ENCODE measurements at regions not wholly inside any gene's neighbourhood (a gene's known extent, or its start where the extent isn't known, plus 50 kb on each side); places are given as distances from the start of the nearest gene placed in this dataset.

DNA sequence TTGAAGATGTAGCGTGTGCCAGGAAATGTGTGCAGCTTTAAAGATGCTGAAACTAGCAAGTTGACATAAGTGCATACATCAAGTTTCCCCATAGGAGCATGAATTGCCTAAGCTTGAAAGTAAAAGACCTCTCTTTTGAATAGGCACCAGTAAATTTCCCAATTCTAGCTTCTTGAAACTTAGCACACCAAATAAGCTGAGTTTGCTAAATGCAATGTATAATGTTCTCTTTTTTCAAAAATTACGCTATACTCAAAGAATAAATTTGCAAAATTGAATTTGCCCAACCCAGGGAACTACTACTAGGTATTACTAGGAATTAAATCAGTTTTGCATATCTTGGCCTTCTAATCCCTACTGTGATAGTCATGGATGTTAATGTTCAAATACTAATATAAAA lies 923.9 kb upstream of the LCORL start:
- no peak for DNase-seq (ENCODE audit: low spot score)

DNA sequence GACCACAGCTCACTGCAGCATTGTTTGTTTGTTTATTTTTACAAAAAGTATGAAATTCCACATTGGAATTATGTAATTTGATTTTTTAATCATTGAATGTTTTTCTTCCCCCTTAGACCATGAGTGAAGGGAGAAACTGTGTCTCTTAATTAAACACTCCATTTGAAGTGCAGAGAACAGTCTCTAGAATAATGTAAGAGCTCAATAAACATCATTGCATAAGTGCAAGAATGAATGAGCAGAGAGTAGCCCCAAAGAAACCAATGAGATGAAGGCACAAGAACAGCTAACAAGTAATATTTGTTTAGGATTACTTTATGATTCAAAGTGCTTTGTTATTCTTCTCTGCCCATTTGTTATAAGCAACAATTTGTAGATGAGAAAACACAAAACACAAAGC lies 921.3 kb upstream of the LCORL start:
- DNase-seq (ENCODE audit: low spot score) = no peak

DNA sequence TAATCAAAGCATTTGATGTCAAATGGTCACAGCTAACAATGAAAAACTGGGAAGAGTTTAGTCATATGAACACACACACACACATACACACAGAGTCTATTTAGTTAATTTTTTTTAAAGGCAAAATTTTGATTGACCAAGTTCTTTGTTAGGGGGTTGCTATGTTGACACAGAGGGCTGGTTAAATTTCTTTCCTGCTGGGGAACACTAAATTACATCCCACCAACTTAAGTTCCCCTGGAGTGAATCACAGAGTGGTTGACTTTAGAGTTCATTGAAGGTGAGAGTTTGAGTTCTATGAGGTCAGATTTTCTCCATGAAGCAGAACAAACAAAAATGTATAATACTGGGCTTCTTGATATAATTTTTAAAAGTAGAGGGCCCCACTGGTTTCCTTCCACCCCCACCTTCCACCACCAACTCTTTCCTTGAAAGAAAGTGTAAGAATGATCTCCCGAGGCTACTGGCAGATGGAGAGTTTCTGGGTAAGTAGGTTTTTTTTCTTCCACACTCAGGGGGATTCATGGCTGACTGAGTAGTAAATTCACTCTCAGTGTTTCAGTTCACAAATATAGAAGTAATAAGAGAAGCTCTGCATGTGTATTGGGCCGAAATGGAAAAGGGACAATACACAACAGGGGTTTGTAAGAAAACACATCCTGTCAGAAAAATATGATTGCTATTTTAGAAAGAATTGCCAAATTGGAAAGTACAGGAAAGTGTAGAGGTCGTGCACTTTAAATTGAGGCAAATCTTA lies 917.0 kb upstream of the LCORL start:
- no peak for DNase-seq (ENCODE audit: low spot score)

DNA sequence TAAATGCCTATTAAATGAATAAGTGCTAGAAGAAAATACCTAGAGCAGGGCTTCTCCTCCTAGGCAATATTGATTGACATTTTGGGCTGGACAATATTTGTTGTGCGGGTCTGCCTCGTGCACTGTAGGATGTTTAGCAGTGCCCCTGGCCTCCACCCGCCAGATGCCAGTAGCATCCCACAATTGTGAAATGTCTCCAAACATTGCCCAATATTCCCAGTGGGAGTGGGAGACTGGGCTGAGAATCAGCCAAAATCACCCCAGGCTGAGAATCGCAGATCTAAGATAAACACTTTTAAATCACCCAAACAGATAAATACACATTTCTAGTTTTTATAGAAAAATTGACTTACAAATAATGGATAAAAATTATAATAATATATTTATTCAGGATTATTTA lies 916.2 kb upstream of the LCORL start:
- DNase-seq (ENCODE audit: low spot score) = no peak

DNA sequence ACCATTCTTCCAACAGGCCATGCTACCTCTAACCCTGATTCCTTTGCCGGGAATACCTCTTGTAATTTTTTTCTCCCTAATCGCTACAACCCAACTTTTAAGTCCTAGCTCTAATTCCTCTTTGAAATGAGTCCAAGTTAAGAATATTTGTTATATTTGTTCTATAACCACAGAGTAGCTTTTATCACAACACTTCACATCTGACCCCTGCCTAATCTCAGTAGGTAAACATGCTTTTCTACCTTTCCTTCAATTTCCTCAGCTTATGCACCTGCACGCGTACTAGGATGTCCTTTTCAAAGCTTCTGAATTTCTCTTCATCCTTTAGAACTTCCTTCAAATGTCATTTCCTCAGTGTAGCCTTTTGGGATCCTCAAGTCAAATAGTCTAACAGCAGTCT lies 915.5 kb upstream of the LCORL start:
- no peak for DNase-seq (ENCODE audit: low spot score)

DNA sequence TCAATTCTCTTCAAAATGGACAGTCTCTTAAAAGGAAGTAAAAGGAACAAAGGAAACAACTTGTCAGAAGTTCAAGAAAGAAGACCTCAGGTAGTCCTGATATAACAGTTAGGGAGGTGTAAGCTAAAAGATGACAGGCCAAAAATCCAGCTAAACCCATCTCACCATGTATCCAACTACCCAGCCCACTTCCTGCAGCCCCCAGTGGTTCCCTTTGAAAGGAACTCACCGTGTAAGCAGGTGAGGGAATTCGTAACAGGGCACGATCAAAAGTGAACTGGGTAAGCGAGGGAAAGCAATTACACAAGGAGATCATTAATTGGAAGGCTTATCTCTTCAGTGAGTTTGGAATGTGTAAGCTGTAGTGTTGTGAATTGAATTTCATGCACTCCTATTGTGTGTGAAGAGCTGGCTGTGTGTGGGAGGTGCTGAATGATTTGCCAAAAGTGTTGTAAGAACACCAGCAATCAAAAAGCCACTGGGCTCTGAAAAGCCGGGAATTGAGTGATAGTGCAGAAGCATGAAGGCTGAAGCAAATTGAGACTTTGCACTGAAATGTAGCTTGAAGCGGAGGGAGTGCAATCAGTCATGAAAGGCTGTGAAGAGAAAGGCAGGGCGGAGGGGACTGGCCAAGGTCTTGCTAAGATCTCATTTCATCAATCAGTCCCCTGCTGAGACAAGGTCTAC lies 914.2 kb upstream of the LCORL start:
- DNase-seq (ENCODE audit: low spot score) = no peak

DNA sequence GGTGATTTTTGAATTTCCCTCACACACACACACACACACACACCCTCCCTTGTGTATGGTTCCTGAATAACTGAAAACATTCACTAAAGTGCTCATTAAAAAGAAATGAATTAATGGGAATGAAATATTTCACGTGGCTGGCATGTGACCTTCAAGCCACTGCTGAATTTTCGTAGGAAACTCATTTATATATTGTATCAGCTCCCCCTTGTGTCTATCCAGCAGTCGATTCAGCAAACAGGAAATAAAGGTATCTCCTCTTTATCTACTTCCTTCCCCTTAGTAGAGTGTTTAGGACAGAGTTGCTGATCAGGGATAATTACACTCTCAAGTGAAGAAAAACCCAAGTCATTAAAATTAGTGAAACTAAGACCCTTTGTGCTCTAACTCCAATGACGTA lies 912.6 kb upstream of the LCORL start:
- DNase-seq (ENCODE audit: low spot score) = no peak

DNA sequence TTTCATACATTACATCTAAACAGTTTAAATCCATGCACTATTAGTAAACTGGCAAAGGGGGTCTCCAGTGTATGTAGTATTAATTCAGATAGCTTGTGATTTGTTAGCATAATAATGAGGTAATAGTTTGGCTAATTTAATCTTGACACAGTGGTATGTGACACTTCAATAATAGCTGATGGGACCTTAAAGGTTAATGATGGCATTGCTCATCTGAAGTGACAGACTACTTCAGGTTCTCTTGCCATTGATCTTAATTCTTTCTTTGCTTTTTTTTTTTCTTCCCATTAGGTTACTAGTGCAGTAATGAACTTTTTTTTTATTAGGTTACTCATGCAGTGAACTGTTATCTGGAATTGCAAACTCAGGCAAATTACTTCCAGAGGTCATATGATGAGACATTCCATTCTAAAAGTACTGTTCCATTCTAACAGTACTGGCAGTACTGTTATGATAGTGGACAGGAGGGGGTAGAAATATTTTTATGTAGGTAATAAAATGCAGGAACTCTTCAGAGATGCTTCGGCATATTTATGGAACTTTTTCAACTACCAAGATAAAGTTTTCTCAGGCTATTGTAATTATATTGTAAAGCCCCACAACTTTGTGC lies 911.3 kb upstream of the LCORL start:
- DNase-seq (ENCODE audit: low spot score) = no peak

DNA sequence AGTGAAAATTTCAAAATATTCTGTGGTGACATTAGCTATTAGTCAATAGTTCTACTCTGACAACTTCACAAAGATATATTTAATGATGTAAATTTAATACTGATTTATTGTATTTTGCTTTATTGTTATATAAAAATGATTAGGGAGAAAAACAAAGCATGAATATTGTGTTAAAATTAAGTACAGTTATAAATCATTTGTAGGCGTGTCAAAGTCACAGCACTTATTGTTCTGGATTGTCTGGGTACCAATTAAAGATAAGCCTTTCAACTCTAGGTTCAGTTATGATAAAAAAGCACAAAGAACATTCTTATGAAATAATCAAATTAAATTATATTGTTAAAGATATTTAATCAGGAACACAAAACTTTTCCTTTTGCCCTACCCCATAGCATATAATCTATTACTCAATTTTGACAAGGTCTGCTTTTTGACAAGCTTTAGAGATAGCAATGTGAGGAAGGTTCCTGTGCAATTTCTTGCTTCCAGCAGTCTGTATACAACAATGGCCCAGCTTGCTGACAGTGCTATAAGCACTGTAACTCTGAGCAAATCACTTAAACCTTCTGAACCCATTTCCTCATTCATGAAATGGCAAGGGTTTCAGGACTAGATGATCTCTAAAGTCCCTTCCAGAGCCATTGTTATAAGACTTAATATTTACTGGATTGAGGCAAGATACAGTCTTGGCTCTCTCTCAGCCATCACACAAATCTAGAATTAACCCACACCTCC lies 910.3 kb upstream of the LCORL start:
- no peak for DNase-seq (ENCODE audit: low spot score)

DNA sequence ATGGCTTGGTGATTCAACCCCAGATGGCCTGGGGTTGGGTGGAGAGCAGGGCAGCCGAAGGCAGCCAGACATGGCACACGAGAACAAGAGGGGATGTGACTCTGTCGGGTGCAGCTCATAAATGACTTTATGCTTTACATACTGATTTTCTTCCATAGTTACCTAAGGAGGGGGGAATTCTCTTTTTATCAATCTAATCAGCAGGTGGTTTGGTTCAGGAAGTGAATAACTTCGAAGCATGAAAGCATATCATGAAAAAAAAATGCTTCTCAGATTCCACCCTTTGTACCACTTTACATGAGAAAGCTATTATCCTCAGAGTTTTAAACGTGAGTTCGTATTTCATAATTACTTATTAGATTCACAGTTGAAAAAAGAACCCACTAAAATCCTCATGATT lies 908.9 kb upstream of the LCORL start:
- DNase-seq (ENCODE audit: low spot score) = no peak

DNA sequence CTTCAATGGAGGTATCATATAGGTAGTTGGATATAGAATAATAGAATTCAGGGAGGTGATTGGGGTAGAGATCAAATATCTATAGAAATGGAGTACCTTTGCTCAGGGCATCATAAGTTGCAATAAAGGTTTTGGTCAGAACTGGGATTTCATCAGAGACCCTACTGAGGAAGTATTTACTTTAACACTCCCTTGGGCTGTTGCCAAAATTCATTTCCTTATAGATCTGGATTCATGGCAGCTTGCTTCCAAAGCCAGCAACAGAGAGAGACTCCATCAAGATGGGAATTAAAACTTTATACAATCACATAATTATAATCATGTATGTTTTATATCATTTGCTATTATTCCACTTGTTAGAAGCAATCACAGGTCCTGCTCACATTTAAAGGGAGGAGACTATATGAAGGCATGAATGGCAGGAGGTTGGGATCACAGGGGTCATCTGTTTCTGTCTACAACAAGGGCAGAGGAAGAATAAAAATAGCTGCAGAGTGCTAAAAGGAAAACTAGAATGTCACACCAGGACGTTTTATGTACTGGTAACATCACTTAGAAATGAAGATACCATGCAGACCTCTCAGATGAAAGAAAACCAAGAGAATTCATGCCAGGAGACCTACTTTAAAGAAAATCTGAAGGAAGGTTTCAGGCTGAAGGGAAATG lies 902.1 kb upstream of the LCORL start:
- DNase-seq (ENCODE audit: low spot score) = no peak

DNA sequence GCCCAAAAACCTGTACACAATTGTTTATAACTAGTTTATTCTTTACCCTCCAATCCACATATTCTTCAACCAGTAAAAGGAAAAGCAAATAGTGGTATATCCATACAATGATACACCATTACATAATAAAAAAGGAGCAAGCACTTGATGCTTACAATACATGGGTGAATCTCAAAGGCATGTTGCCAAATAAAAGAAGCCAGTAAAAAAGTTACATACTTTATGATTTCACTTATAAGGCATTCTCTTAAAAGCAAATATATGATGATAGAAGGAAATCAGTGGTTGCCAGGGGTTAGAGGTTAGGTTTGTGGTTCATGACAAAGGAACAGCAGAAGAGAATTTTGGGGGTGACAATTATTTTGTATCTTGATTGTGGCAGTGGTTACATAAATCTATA lies 896.1 kb upstream of the LCORL start:
- DNase-seq (ENCODE audit: low spot score) = no peak

DNA sequence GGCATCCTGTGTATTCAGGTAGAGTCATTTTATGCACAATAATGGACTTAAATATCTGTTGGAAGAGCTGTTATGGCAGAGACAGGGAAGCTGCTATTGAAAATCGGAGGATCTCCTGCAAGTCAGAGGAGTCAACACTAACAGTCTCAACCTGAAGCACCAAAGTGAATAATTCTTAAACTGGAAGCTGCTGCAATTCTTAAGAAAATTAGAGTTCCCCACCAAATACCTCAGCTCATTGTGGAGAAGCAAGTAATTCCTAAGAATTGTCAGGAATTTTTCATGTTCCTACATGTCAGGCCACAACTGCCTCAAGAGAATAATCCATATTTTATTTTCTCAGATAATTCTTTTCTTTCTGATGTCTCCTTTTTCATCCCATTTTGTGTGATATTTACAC lies 892.6 kb upstream of the LCORL start:
- no peak for DNase-seq (ENCODE audit: low spot score)

DNA sequence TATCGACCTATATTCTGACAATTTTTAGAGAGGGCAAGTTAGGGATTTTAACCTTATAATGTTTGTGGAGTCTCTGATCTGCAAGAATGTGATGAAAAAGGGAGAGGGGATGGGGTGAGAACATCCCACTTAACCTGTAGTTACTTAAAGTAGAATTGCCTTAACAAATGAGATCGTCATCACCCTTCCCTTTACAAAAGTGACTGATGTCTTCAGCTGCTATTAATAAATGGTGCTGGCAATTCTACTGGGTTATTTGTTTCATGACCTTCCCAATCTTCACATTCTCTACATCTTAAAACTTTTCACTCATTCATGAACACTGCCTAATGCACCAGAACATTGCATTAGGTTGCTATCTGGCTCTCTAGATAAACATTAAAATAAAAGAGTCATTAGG lies 873.4 kb upstream of the LCORL start:
- no peak for DNase-seq (ENCODE audit: low spot score)

DNA sequence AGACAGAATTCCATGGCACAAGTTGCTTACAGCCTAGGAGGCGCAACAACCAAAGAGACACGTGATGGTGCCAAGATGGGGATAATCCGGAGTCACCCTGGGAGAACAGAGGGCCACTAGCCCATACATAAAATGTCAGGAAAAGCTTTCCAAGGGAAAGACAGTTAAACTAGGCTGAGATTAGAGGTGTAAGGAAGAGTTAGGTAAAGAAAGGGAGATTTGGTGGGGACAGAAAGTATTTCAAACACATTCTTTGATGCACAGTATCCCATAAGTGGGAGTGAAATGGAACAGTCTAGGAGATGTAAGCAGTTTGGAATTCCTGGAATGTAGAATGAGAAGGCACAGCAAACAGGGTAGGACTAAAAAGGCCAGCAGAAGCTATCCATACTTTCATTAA lies 860.9 kb upstream of the LCORL start:
- no peak for DNase-seq (ENCODE audit: low spot score)

DNA sequence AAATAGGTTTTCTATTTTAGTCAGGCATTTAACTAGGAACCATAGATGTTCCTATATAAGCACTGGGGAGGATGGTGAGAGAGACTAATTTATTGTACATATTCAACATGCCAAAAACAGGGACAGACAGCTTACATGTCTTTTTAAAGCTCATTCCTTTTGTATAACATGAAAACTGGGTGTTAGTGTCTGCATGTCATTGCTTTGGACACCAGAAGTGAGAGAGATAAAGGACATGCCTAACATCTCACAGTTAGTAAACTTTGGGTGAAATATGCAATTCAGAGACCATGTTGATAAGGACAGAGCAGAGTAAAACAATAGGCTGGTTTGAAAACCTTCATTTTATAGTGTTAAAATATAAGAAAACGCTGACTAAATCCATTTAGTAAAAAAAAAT lies 860.0 kb upstream of the LCORL start:
- no peak for DNase-seq (ENCODE audit: low spot score)

DNA sequence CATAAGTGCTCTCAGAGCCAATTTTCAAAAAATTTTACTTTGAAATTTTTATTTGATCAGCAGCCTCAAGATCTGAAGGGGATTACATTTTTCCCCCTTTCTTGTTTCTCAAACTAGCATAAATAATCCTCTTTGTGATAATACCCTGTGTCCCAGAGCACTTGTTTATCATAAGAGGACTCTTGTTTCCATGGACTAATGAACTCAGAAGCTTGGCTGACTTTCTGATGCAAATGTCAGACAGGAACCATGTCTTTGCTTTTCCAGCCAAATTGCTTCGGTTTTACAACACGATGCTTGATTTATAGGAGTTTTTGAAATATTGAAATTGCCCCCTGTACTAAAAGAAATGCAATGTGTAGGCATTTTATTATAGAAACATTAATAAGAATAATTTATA lies 859.3 kb upstream of the LCORL start:
- DNase-seq (ENCODE audit: low spot score) = no peak

DNA sequence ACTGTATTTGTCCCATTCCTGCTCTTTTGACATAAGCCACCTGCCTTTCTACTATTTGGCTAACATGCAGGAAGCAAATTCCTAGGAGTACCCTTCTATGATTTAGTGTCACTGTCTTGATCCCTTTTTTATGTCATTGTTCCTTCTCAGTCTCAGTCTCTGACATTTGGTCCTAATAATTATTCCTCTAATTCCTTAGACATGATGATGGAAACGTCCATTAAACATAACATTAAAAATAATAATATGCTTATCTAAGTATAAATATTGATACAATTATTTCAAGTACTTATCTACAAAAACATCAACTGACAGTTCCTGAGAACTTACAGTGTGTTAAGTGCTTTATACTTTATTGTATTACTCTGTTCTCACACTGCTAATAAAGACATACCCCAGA lies 857.0 kb upstream of the LCORL start:
- no peak for DNase-seq (ENCODE audit: low spot score)

DNA sequence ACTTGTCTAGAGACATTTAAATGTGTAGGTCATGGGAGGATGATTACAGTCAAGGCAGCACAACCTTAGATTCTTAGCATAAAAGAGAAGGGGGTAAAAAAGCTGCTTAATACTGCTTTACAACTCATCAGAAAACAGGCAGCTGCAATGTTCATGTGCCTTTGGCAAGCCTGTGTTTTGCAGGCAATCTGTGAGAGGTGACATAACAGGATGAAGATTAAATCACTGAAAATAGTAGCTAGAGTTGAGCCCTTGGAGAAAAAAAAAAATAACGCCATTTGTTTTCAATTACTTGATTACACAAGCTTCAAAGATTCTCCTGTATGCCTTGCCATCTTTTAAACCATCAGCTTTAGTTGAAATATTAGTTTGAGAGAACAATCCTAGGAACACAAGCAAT lies 847.6 kb upstream of the LCORL start:
- DNase-seq (ENCODE audit: low spot score) = no peak

DNA sequence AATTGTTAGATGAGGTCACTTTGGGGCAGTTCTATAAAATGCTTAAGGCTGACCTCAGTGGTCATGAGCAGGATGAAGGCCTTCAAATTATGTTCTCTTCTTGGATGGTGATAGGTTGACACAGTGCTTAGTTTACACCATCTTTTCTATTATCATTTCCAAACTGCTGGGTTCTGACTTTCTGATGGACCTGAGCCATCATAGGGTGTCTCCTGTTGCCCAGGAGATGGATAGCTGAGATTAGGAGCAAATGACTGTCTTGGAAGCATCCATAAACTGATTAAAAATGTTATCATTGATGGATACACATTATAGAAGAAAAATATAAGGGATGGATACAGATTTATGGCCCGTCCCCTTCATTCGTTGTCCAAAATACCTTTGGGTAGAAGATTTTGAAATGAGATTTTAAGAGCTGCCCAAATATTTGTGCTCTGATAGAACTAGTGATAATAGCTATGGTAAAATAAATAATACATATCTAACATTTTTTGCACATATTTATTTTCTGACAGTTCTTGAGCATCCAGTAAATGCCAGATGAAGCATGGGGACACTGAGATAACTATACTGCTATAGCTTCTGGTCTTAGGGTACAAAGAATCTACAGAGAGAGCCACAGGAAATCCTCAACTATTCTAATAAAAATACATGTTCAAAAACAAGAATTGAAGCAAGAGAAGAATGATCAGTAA lies 839.4 kb upstream of the LCORL start:
- DNase-seq (ENCODE audit: low spot score) = no peak

DNA sequence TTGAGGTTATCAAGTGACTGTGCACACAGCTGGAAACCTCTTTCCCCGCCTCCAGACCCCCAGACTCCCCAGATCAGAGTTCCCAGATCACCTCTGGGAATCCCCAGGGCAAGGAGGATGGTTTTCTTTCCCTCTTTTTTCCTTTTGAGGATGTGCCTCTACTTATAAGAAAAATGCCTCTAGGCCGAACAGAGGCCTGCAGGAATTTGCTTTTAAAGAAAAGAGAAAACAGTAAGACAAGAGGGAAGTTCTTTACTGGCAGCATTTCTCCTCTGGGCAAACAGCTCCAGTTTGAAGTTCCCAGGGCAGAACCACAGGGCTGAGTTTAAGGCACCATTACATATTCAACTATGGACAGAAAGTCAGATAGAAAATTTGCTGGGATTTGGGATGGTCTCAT lies 837.9 kb upstream of the LCORL start:
- DNase-seq (ENCODE audit: low spot score) = no peak

All from putamen (tissue), 1 donor.